ENCODE measurements at regions not wholly inside any gene's neighbourhood (a gene's known extent, or its start where the extent isn't known, plus 50 kb on each side); places are given as distances from the start of the nearest gene placed in this dataset.

DNA sequence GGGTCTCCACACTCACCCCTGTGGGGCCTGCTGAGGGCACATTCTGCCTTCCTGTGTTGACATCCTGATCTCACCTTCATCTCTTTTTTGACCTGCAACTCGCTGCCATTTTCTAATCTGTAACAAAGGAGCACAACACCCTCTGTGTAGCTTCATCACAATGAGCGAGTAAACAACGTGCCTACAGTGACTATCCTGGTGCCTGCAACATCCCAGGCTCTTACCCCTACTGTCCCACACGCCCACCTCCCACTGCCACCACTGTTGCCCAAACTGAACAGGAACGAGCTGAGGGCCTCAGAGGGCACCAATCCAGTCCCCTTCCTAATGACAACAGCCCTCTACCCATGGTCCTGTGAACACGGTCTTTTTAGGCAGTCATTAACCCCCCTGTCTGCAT, 102.2 kb upstream of the GJB6 start:
- H3K36me3 ChIP-seq = no peaks in the 10 kb centered on the region
- H3K4me3 ChIP-seq = no peak overlapping the region
- ATAC-seq (no peak), DNase-seq (no peak)
- no peak overlapping the region for H3K27ac ChIP-seq
- H3K9me3 ChIP-seq = peaks cover 0 to 7% (median 0%) of the 10 kb centered on the region in 11 donors
- intact Hi-C loops (cut with DNase I) = no loop called here
- H3K4me1 ChIP-seq = peaks cover 0 to 18% (median 0%) of the 10 kb centered on the region in 9 donors
- 84 to 95% methylated on average over 6 of the region's 6 CpGs for WGBS, 2 donors
- H3K27me3 ChIP-seq = no peaks in the 10 kb centered on the region
- TF ChIP-seq, protein P1, sequence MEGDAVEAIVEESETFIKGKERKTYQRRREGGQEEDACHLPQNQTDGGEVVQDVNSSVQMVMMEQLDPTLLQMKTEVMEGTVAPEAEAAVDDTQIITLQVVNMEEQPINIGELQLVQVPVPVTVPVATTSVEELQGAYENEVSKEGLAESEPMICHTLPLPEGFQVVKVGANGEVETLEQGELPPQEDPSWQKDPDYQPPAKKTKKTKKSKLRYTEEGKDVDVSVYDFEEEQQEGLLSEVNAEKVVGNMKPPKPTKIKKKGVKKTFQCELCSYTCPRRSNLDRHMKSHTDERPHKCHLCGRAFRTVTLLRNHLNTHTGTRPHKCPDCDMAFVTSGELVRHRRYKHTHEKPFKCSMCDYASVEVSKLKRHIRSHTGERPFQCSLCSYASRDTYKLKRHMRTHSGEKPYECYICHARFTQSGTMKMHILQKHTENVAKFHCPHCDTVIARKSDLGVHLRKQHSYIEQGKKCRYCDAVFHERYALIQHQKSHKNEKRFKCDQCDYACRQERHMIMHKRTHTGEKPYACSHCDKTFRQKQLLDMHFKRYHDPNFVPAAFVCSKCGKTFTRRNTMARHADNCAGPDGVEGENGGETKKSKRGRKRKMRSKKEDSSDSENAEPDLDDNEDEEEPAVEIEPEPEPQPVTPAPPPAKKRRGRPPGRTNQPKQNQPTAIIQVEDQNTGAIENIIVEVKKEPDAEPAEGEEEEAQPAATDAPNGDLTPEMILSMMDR (IDR thresholded peaks at IDR 0.05) = no peak

DNA sequence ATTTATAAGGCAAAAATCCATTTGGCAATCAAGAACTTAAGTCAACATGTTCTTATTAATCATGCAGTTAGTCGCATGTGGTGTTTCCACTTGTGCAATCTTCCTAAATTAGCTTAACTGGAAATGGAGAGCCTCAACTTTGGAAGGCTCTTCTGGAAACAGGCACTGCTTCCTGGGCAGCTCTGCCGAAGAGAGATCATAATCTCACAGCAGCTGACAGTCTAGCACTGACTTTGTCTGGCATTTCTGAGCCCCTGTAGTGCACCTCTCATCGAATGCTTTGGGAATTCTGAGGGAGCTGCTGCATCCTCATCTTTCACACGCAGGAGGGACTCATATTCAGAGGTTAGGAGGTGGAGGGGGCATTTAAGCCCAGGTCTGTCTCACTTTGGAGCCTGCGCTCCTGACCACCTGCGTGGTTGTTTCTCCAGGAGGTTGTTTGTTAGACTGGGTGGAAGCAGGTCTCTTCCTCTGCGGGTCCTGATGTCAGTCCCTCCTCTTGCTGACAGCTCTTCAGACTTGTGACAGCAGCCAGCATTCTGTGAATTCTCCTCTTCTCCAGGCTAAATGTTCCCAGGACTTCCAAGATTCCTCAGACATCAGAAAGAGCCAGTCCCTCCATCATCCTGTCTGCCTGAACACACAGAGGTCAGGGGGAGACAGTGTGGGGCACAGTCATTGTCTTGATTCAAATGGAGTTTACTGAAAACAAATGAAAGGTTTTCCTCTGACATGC, 100.4 kb upstream of the GJB6 start:
- intact Hi-C loops (cut with DNase I) = no loop called here
- DNase-seq (no peak), ATAC-seq (peak in 3 of 8 donors; percentile 52 to 92 (median 68))
- TF ChIP-seq, protein P1 (IDR thresholded peaks at IDR 0.05) = no peak
- 36 to 37% methylated on average over 7 of the region's 7 CpGs for WGBS, 2 donors
- H3K27ac ChIP-seq = peak overlapping the region in 1 of 10 donors; percentile 56
- H3K9me3 ChIP-seq = peaks cover 0 to 13% (median 0%) of the 10 kb centered on the region in 11 donors
- no peak overlapping the region for H3K4me3 ChIP-seq
- peaks cover 0 to 10% (median 0%) of the 10 kb centered on the region in 9 donors for H3K4me1 ChIP-seq
- H3K36me3 ChIP-seq = no peaks in the 10 kb centered on the region
- H3K27me3 ChIP-seq = no peaks in the 10 kb centered on the region

DNA sequence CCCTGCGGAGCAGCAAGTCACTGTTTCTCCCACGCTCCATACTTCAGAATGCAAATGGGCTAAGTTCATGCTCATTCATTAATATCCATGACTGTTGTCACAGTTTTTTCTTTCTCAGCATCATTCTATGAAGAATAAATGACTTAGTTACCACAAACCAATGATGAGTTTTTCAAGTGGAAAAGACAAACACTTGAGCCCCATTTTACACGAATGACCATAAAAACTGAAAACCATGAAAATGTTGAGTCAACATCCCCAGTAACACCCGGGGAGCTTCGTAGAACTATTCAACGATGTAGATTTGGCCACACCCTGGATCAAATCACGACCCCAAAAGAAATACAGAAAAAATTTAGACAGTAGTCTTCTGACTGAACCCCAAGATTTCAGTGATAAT, 99.8 kb upstream of the GJB6 start:
- H3K9me3 ChIP-seq = peaks cover 0 to 16% (median 0%) of the 10 kb centered on the region in 11 donors
- no peak for DNase-seq
- intact Hi-C loops (cut with DNase I) = no loop called here
- H3K27ac ChIP-seq = no peak overlapping the region
- no peak for ATAC-seq
- H3K36me3 ChIP-seq = no peaks in the 10 kb centered on the region
- TF ChIP-seq, protein P1 (IDR thresholded peaks at IDR 0.05) = no peak
- 83 to 90% methylated on average over 7 of the region's 7 CpGs for WGBS, 2 donors
- H3K4me1 ChIP-seq = peaks cover 0 to 10% (median 0%) of the 10 kb centered on the region in 9 donors
- no peaks in the 10 kb centered on the region for H3K27me3 ChIP-seq
- no peak overlapping the region for H3K4me3 ChIP-seq

DNA sequence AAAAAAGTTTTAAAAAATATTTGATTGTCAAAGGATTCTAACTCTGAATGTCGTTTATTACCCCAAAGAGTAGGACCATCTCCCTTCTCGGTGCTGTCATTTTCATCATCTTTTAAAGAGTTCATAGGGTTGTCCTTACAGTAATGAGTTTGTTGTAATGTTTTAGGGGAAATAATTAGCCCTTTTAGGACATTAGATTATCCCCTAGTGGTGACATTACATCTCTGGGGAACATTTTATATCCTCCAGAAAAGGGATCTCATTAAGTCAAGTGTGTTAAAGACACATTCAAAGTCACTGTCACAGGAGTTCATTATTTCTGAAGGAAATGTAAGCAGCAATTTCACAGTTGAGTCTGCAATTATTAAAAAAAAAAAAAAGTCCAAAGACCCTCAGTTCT, 99.3 kb upstream of the GJB6 start:
- peaks cover 0 to 21% (median 0%) of the 10 kb centered on the region in 11 donors for H3K9me3 ChIP-seq
- no peak for DNase-seq
- intact Hi-C loops (cut with DNase I) = no loop called here
- ATAC-seq = no peak
- H3K27me3 ChIP-seq = no peaks in the 10 kb centered on the region
- TF ChIP-seq, protein P1 (IDR thresholded peaks at IDR 0.05) = no peak
- H3K4me3 ChIP-seq = no peak overlapping the region
- 77 to 89% methylated on average over 2 of the region's 2 CpGs for WGBS, 2 donors
- peaks cover 0 to 10% (median 0%) of the 10 kb centered on the region in 9 donors for H3K4me1 ChIP-seq
- H3K27ac ChIP-seq = no peak overlapping the region
- no peaks in the 10 kb centered on the region for H3K36me3 ChIP-seq
